ENCODE measurements at regions not wholly inside any gene's neighbourhood (a gene's known extent, or its start where the extent isn't known, plus 50 kb on each side); places are given as distances from the start of the nearest gene placed in this dataset.

- TF ChIP-seq SUZ12 (IDR thresholded peaks at IDR 0.05) (no peak), L3MBTL2 (conservative IDR thresholded peaks at IDR 0.05) (no peak), BHLHE40 (IDR thresholded peaks at IDR 0.05; ENCODE audit: borderline replicate concordance) (no peak), FOXA1 (IDR thresholded peaks at IDR 0.05) (no peak)
Observed at GRCh38 chr1:172761581-172762486, 102.9 kb downstream of the FASLG start.

Data from HEK293T (cell line).